ENCODE measurements at regions not wholly inside any gene's neighbourhood (a gene's known extent, or its start where the extent isn't known, plus 50 kb on each side); places are given as distances from the start of the nearest gene placed in this dataset.

DNA sequence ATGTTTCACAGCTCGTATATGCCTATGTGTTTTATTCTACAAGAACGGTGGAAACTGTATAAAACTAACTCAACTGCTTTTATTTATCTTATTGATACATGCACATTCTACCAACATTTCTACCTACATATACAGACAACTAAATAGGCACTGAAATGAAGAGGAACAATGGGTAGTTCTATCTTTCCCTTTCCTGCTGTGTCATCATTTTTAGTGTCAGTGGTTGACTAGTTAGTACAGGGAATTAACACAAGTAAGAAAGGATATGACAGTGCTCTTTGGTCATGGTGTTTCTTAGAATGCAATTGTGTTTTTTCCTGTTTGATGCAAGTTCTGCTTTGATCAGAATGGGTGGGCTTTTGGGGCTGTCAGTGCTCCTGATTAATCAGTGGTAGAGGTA, 293.8 kb upstream of the CTSO start:
- Mint-ChIP-seq H3K4me3 (no peak overlapping the region), H3K27ac (no peak overlapping the region), H3K27me3 (no peaks in the 10 kb centered on the region), H3K9me3 (no peaks in the 10 kb centered on the region), H3K36me3 (ENCODE audit: low read depth) (no peaks in the 10 kb centered on the region), H3K4me1 (peaks cover 2% of the 10 kb centered on the region)
- no peak for DNase-seq
- CTCF ChIA-PET, result no interaction called here
- POLR2A ChIA-PET, result no interaction called here

DNA sequence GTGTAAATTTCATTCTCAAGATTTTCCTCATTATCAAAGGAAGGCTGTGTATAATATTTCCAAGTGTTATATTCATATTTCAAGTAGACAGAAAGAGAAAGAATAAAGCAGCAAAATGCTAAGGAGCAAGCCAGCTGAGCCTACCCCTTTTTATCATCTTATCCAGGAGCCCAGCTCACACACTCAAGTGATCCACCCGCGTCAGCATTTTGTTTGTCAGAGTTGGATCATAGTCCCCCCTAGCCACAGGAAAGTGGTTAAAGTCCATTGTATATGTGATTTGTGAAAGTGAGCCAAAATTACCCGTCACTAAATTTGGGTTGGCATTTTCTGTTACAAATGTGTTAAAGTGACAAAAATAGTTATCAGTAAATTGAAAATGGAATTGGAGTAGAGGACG, 289.3 kb upstream of the CTSO start:
- peaks cover 2% of the 10 kb centered on the region for H3K9me3 Mint-ChIP-seq
- ChIA-PET CTCF (no interaction called here), POLR2A (no interaction called here)
- H3K4me3 Mint-ChIP-seq, result no peak overlapping the region
- no peaks in the 10 kb centered on the region for H3K36me3 Mint-ChIP-seq (ENCODE audit: low read depth)
- no peaks in the 10 kb centered on the region for H3K27me3 Mint-ChIP-seq
- peaks cover 2% of the 10 kb centered on the region for H3K4me1 Mint-ChIP-seq
- H3K27ac Mint-ChIP-seq, result no peak overlapping the region
- DNase-seq, result no peak

DNA sequence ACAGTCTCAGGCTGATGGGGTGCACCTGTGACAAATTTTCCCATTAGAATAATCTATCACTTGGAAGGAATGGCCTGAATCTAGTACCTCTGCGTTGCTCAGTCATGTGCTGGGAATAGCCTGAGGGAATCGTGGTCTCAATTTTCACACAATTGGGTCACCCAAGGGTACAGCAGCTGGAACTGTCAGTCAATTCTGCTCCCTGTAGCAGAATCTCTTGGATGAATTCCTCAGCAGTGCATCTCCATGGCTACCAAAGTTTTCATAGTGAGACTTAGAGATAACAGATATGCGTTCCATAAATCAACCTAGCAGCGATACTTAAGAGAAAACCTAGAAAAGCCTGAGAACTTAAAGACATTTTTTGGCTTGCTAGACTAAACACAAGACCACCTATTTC, 288.7 kb upstream of the CTSO start:
- no peak overlapping the region for H3K4me3 Mint-ChIP-seq
- no peak overlapping the region for H3K27ac Mint-ChIP-seq
- ChIA-PET POLR2A (no interaction called here), CTCF (no interaction called here)
- peaks cover 2% of the 10 kb centered on the region for H3K9me3 Mint-ChIP-seq
- H3K4me1 Mint-ChIP-seq, result no peaks in the 10 kb centered on the region
- H3K36me3 Mint-ChIP-seq (ENCODE audit: low read depth), result no peaks in the 10 kb centered on the region
- DNase-seq, result no peak
- H3K27me3 Mint-ChIP-seq, result no peaks in the 10 kb centered on the region

DNA sequence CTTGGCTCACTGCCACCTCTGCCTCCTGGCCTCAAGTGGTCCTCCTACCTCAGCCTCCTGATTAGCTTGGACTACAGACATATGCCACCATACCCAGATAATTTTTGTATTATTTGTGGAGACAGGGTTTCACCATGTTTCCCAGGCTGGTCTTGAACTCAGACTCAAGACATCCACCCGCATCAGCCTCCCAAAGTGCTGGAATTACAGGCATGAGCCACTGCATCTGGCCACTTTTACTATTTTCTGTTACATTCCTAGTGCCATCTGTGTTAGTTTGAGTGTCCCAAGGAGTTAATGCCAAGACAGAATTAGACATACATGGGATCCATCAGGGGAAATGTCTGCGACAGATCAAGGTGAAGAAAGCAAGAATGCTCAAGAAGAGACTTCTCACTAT, 288.2 kb upstream of the CTSO start:
- no peaks in the 10 kb centered on the region for H3K36me3 Mint-ChIP-seq (ENCODE audit: low read depth)
- CTCF ChIA-PET, result no interaction called here

DNA sequence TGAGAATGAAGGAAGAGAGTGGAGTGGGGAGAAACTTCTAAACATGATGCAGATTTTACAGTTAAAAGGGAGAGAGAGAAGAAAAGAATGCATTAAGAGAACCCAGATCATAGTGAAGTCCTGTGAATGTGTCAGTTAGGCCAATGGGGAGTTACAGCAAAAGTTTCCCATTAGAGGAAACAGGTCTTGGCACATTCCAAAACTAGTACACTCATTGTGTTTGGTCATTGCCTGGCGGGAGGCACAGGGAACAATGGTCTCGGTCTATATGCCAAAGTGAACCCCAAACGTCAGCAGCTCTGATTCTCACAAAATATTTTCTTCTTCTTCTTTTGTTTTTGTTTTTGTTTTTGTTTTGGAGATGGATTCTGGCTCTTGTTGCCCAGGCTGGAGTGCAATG, 284.5 kb upstream of the CTSO start:
- Mint-ChIP-seq H3K27ac (no peak overlapping the region), H3K27me3 (no peaks in the 10 kb centered on the region), H3K4me1 (no peaks in the 10 kb centered on the region), H3K9me3 (peaks cover 2% of the 10 kb centered on the region), H3K4me3 (no peak overlapping the region), H3K36me3 (ENCODE audit: low read depth) (no peaks in the 10 kb centered on the region)
- DNase-seq, result no peak
- CTCF ChIA-PET, result no interaction called here
- POLR2A ChIA-PET, result no interaction called here

More for the DNA sequence above, 288.2 kb upstream of the CTSO start:
- no peaks in the 10 kb centered on the region for H3K4me1 Mint-ChIP-seq
- no peak for DNase-seq
- H3K27ac Mint-ChIP-seq, result no peak overlapping the region
- H3K9me3 Mint-ChIP-seq, result peaks cover 2% of the 10 kb centered on the region
- H3K27me3 Mint-ChIP-seq, result no peaks in the 10 kb centered on the region
- POLR2A ChIA-PET, result no interaction called here
- H3K4me3 Mint-ChIP-seq, result no peak overlapping the region

DNA sequence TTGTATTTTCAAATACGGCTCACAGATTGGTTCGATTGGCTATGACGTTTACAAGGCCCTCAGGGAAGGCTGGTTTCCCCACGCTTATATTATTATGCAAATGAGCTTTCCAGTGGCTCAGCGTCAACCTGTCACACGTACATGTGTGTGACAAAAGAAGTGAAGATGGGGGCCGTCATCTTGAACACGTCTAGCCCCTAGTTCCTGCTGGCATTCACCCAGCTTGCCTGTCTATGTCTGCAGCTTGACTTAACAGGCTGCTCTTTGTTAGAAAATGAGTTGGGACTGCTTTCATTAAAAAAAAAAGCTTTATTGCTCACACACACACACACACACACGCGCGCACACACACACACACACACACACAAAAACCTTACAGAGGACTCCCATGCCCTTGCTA, 283.6 kb upstream of the CTSO start:
- Mint-ChIP-seq H3K27me3 (no peaks in the 10 kb centered on the region), H3K4me1 (no peaks in the 10 kb centered on the region), H3K4me3 (no peak overlapping the region), H3K27ac (no peak overlapping the region), H3K36me3 (ENCODE audit: low read depth) (no peaks in the 10 kb centered on the region), H3K9me3 (peaks cover 2% of the 10 kb centered on the region)
- no peak for DNase-seq
- POLR2A ChIA-PET, result no interaction called here
- CTCF ChIA-PET, result no interaction called here

DNA sequence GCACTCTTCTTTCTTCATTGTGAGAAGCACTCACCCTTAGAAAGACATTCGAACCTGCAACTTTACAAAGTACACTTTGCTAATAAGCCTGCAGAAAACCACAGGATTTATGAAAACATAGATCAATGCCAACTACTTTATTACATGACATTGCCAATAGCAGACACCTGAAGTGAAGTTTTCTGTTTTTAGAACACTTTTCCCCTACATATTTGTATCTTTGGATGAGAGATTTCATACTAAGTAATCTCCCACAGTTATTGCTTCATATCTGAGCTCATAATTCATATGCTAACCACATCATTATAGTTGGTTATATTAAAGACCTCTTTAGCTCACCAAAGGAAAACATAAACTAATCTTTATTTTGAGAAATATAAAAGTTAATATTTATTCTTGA, 276.5 kb upstream of the CTSO start:
- ChIA-PET CTCF (no interaction called here), POLR2A (no interaction called here)
- Mint-ChIP-seq H3K27ac (no peak overlapping the region), H3K4me3 (no peak overlapping the region), H3K36me3 (ENCODE audit: low read depth) (no peaks in the 10 kb centered on the region), H3K4me1 (no peaks in the 10 kb centered on the region), H3K27me3 (no peaks in the 10 kb centered on the region), H3K9me3 (no peaks in the 10 kb centered on the region)
- no peak for DNase-seq

DNA sequence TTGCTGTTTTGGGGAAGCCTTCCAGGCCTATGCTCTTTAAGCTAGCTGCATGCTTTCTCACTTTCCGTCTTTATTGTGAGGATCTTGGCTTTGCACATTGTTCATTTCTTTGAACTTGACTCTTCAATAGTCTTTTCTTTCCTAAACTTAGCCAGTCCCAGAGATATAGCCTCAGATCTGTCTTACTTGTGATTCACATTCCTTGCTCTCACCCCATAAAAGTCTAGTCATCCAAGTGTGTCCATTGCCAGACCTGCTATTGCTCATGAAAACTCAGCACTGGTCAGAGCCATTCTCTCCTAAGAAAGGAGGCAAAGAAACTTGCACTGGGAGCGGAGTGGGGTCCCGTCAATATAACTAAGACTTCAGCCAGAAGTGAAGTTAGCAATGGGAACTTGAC, 275.0 kb upstream of the CTSO start:
- CTCF ChIA-PET, result no interaction called here
- H3K27me3 Mint-ChIP-seq, result no peaks in the 10 kb centered on the region

DNA sequence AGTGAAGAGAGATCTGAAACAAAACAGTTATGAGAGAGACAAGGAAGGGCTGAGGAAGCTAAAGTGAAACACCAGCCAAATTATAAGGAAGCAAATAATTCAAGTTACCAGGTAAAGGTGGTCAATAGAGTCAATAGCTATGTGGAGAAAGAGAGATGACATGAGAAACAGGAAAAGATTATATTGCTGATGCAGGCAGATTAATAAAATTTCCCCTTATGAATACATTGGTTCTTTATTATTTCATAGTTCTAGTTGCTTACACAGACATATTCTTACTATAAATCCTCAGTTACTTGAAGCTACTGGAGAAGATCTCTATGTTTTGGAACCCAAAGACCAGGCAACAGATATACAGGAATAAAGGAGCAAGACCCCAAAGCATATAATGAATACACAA, 273.7 kb upstream of the CTSO start:
- H3K36me3 Mint-ChIP-seq (ENCODE audit: low read depth), result no peaks in the 10 kb centered on the region
- no peaks in the 10 kb centered on the region for H3K27me3 Mint-ChIP-seq
- no peaks in the 10 kb centered on the region for H3K4me1 Mint-ChIP-seq
- H3K4me3 Mint-ChIP-seq, result no peak overlapping the region
- ChIA-PET CTCF (no interaction called here), POLR2A (no interaction called here)
- H3K27ac Mint-ChIP-seq, result no peak overlapping the region
- no peak for DNase-seq
- no peaks in the 10 kb centered on the region for H3K9me3 Mint-ChIP-seq

More for the DNA sequence above, 275.0 kb upstream of the CTSO start:
- no peak for DNase-seq
- Mint-ChIP-seq H3K4me1 (no peaks in the 10 kb centered on the region), H3K36me3 (ENCODE audit: low read depth) (no peaks in the 10 kb centered on the region), H3K4me3 (no peak overlapping the region), H3K27ac (no peak overlapping the region), H3K9me3 (no peaks in the 10 kb centered on the region)
- POLR2A ChIA-PET, result no interaction called here

DNA sequence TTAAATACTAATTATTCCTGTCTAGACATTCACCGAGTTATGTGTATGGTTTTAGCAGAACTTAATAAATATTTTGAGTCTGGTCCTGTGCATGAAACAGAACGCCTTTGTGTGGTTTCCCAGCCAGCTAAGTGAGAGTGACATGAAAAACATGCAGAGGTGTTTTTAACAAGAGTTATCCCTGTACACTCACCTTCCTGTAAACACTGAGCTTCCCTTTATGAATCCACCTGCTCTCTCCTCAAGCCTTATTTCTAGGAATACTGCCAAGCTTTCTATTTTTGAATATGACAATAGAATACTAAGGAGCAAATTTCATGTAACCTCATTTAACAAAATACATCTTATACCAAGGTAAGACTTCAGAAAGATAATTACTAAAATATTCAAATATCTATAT, 270.3 kb upstream of the CTSO start:
- H3K4me1 Mint-ChIP-seq, result no peaks in the 10 kb centered on the region
- no peak for DNase-seq
- ChIA-PET POLR2A (no interaction called here), CTCF (no interaction called here)
- no peak overlapping the region for H3K4me3 Mint-ChIP-seq
- H3K9me3 Mint-ChIP-seq, result no peaks in the 10 kb centered on the region
- H3K36me3 Mint-ChIP-seq (ENCODE audit: low read depth), result no peaks in the 10 kb centered on the region
- H3K27me3 Mint-ChIP-seq, result no peaks in the 10 kb centered on the region
- H3K27ac Mint-ChIP-seq, result no peak overlapping the region

DNA sequence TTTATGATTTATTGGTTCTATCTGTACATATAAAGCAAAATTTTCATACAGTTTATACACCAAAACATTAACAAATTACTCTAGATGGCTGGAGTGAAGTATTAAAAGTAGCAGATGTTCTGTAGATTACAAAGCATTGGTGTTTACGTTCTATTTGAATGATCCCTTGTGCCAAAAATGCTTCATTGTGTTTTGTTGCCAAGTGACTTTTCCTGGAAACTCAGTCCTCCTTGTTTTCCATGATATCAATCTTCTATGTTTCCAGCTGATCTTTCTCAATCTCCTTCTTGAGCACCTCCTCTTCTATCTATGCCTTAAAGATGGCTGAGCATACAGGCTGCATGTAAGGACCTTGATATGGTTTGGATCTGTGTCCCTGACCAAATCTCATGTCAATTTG, 263.6 kb upstream of the CTSO start:
- Mint-ChIP-seq H3K4me1 (no peaks in the 10 kb centered on the region), H3K4me3 (no peak overlapping the region), H3K27me3 (no peaks in the 10 kb centered on the region), H3K27ac (no peak overlapping the region), H3K36me3 (ENCODE audit: low read depth) (no peaks in the 10 kb centered on the region), H3K9me3 (no peaks in the 10 kb centered on the region)
- no peak for DNase-seq
- POLR2A ChIA-PET, result no interaction called here
- CTCF ChIA-PET, result no interaction called here

DNA sequence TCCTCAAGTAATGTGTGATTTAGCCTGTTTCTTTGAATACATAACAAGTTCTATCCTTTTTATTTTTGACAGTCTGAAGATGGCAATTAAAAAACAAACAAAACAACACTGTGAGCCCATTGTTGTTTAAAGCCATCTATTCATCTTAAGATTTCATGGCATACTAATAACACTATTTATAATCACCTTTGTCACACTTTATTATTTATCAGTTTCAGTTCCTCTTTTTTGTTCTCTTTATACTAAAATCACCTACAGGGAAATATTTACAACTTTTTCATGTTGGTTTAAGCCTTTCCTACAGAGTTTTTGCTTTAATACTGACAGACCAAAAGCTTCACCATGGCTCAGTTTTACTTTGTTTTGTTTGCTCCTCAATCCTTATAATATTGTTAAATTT, 247.4 kb upstream of the CTSO start:
- POLR2A ChIA-PET, result no interaction called here
- Mint-ChIP-seq H3K4me1 (no peaks in the 10 kb centered on the region), H3K9me3 (peaks cover 2% of the 10 kb centered on the region), H3K36me3 (ENCODE audit: low read depth) (no peaks in the 10 kb centered on the region), H3K27me3 (no peaks in the 10 kb centered on the region), H3K4me3 (no peak overlapping the region), H3K27ac (no peak overlapping the region)
- CTCF ChIA-PET, result no interaction called here
- no peak for DNase-seq

DNA sequence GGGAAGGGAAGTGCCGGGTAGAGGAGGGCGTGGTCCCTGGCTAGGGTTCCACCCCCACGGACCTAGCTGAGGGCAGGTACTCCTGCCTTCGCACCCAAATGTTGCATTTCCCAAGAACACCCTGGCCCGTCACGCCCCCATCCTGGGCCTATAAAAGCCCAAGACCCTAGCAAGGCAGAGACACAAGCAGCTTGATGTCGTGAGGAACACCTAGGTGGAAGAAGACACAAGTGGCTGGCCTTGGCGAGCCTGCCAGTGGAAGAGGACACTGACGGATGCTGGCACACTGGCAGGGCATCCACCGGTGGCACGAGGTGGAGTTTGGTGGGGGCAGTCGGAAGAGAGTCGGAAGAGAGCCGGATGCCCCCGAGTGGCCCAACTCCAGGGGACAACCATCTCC, 244.8 kb upstream of the CTSO start:
- no peaks in the 10 kb centered on the region for H3K27me3 Mint-ChIP-seq
- POLR2A ChIA-PET, result no interaction called here
- CTCF ChIA-PET, result no interaction called here
- peaks cover 2% of the 10 kb centered on the region for H3K9me3 Mint-ChIP-seq
- H3K36me3 Mint-ChIP-seq (ENCODE audit: low read depth), result no peaks in the 10 kb centered on the region
- no peak for DNase-seq
- no peak overlapping the region for H3K4me3 Mint-ChIP-seq
- no peak overlapping the region for H3K27ac Mint-ChIP-seq
- no peaks in the 10 kb centered on the region for H3K4me1 Mint-ChIP-seq

DNA sequence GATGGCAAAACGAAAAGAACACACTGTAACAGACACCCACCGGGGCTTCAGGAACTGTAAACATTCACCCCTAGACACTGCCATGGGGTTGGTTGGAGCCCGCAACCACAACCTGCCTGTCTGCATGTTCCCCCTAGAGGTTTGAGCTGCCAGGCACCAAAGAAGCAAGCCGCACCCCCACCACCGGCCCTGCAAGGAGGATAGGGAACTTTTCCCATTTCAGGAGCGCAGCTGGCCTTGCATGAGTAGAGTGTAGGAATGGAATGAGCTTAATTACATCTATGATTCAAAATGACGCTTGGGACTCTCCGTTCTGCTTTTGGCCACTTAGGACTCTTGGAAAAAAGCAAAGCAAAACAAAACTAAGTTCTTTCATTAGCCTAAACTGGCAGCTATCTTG, 243.6 kb upstream of the CTSO start:
- Mint-ChIP-seq H3K27me3 (no peaks in the 10 kb centered on the region), H3K36me3 (ENCODE audit: low read depth) (no peaks in the 10 kb centered on the region), H3K4me1 (no peaks in the 10 kb centered on the region), H3K4me3 (no peak overlapping the region), H3K27ac (no peak overlapping the region), H3K9me3 (peaks cover 2% of the 10 kb centered on the region)
- no peak for DNase-seq
- CTCF ChIA-PET, result no interaction called here
- POLR2A ChIA-PET, result interaction anchor here (0.6 kb wide), 1 partner anchor 16 kb away, joined by 3 read pairs; no protein-coding TSS in a partner anchor

DNA sequence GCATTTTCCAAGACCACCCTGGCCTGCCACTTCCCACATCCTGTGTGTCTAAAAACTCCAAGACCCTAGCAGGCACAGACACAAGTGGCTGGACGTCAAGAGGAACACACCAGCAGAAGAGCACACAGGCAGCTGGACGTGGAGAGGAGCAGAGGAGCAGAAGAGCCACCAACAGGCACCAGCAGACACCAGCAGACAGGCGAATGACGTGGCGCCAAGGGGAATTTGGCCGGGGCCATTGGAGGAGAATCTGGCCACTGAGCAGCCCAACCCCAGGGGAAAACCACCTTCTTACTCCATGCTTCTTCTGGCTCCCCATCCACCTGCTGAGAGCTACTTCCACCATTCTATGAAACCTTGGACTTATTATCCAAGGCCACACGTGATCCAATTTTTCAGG, 243.1 kb upstream of the CTSO start:
- Mint-ChIP-seq H3K9me3 (peaks cover 2% of the 10 kb centered on the region), H3K4me3 (no peak overlapping the region), H3K27ac (no peak overlapping the region), H3K4me1 (no peaks in the 10 kb centered on the region), H3K36me3 (ENCODE audit: low read depth) (no peaks in the 10 kb centered on the region), H3K27me3 (no peaks in the 10 kb centered on the region)
- ChIA-PET POLR2A (interaction anchor here (0.6 kb wide), 1 partner anchor 16 kb away, joined by 3 read pairs; no protein-coding TSS in a partner anchor), CTCF (no interaction called here)
- DNase-seq, result no peak

Data from activated CD4-positive, alpha-beta memory T cell treated with anti-CD3 and anti-CD28 coated beads, Interleukin-2, amount 10 ng/mL, durations not matched to agents 7 days and 5 days (primary cell).